ENCODE measurements at regions not wholly inside any gene's neighbourhood (a gene's known extent, or its start where the extent isn't known, plus 50 kb on each side); places are given as distances from the start of the nearest gene placed in this dataset.
"Not testable (repeated sequence)": the region's sequence is repeated elsewhere in the genome, so short reads cannot be mapped to it uniquely, and the experiment has no call there.

DNA sequence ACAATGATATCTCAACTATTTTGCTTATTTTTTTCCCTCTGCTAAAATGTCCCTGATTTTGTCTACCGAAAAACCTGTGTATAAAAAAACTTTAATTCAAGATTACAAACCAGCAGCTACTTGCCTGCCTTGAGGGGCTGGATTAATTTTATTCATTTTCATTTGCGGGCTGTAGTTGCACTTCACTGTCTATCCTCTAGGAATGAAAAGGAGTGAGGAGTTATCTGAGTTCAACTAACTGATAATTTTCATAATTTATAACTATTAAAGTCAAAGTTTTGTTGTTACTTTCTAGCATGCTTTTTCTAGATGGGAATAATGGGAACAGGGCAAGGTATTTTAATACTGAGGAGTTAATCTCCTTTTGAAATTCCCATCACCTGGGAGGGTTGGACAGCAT lies 50.3 kb upstream of the AGTPBP1 start:
- H3K27ac ChIP-seq, H3K9me3 ChIP-seq, H3K27me3 ChIP-seq, ATAC-seq, H3K4me1 ChIP-seq, H3K4me3 ChIP-seq, H3K36me3 ChIP-seq: not testable (repeated sequence)
- 65 to 80% methylated on average over 2 of the region's 2 CpGs for WGBS, 2 donors (ENCODE audit: low coverage in 1 of 2)

DNA sequence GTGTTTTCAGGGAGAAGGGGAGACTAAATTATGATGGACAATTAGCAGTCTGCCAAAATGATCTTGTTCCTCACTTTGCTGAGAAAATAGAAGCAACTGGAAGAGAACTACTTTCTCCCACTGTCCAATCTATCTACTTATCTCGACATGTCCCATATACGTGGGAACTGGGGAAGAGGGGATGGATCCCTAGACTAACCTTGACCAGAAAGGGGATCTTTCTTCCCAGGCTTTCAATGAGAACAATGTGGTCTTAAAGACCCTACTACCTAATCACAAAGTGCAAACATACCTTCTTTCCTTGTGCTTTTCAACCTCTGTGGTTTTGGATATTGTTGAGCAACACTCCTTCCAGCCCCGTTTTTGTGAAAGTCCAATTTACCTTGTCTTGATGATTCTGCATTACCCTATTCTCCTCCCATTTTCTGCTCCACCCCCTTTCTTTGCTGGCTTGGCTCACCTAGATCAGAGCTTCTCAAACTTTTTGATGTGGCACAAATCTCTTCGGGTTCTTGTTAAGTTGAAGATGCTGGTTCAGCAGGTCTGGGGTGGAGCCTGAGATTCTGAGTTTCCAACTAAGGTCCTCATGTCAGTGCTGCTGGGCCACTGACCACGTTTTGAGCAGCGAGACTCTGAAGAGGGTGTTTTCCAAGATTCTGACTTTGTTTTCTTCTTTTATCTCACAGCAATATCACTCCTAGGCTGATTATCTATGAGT lies 61.4 kb upstream of the AGTPBP1 start:
- Histone ChIP-seq H3K4me1 (peaks cover 4 to 22% (median 8%) of the 10 kb centered on the region in 3 donors), H3K27ac (peak overlapping the region in 1 of 4 donors; percentile 95)
- WGBS, 2 donors (ENCODE audit: low coverage in 1 of 2): 46 to 61% methylated on average over 4 to 6 of the region's 6 CpGs
- H3K36me3 ChIP-seq, H3K4me3 ChIP-seq, ATAC-seq, H3K9me3 ChIP-seq, H3K27me3 ChIP-seq: not testable (repeated sequence)

DNA sequence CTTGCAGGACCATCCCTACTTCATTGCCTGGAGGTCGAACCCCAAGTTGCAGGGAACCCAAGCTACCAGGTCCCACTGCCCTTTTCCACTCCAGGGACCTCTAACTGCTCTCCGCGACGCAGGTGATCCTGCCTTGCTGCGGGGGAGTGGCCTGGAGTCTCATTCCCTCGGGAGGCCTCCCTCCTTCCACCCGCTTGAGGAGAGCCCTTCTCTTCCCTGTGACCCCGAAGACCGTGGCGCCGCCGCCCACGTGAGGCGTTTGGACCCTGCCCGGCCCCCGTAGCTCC lies 63.0 kb upstream of the AGTPBP1 start:
- H3K27ac ChIP-seq: peak overlapping the region; percentile 83 to 97 (median 96)
- not testable (repeated sequence) for H3K9me3 ChIP-seq, ATAC-seq, H3K27me3 ChIP-seq
- peak; percentile 39 for TF ChIP-seq POLR2AphosphoS5 (IDR thresholded peaks at IDR 0.05)
- peaks cover 4 to 24% (median 8%) of the 10 kb centered on the region in 3 donors for H3K4me1 ChIP-seq
- H3K36me3 ChIP-seq: peaks cover 0 to 22% of the 10 kb centered on the region in 2 donors
- no CpG with 5 or more reads among the region's 16 CpGs for WGBS, 2 donors (ENCODE audit: low coverage in 1 of 2)
- H3K4me3 ChIP-seq: peak overlapping the region; percentile 72 to 97

DNA sequence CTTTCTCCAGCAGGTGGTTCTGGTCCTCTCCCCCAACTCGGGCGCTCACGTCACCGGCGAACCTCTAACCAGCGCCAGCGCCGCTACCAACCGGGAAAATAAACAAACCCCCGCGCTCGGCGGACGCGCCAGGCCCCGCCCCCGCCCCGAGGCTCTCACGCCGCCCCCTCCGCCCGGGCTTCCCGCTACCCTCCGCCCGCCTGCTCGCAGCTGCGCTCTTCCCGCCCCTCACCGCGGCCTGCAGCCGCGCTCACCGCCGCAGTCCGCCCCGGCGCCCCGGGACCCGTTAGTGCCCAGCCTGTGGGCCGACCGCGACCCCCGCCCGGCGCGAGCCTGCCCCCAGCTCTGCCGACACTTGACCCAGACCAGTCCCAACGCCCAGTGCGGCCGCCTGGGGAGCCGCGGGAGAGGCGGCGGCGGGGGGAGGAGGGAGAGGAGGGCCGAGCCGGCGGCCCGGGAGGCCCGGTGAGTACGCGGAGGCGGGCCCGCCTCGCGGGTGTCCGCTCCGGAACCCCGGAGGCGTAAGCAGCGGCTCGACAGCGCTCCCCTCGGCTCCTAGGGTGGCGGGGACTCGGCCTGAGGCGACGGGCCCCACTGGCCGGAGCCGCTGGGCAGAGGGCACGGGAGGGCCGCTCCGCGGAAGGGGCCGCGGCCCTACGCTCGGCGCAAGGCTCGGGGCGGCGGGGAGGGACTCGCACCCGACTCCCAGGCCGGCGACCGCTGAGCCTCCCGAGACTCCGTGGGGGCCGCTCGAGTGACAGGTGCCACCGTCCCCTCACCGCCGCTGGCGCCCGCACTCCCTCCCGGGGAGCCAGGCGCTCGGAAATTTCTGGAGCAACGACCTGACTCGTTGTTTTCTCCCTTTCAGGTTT lies 63.6 kb upstream of the AGTPBP1 start:
- WGBS, 2 donors (ENCODE audit: low coverage in 1 of 2): 0% methylated on average over 6 to 9 of the region's 111 CpGs
- H3K36me3 ChIP-seq: peaks cover 0 to 22% of the 10 kb centered on the region in 2 donors
- not testable (repeated sequence) for H3K27me3 ChIP-seq, H3K9me3 ChIP-seq
- peaks cover 4 to 24% (median 8%) of the 10 kb centered on the region in 3 donors for H3K4me1 ChIP-seq
- H3K4me3 ChIP-seq: peak overlapping the region; percentile 72 to 97
- TF ChIP-seq POLR2A (IDR thresholded peaks at IDR 0.05): peak; percentile 33 to 48
- TF ChIP-seq, protein P1, sequence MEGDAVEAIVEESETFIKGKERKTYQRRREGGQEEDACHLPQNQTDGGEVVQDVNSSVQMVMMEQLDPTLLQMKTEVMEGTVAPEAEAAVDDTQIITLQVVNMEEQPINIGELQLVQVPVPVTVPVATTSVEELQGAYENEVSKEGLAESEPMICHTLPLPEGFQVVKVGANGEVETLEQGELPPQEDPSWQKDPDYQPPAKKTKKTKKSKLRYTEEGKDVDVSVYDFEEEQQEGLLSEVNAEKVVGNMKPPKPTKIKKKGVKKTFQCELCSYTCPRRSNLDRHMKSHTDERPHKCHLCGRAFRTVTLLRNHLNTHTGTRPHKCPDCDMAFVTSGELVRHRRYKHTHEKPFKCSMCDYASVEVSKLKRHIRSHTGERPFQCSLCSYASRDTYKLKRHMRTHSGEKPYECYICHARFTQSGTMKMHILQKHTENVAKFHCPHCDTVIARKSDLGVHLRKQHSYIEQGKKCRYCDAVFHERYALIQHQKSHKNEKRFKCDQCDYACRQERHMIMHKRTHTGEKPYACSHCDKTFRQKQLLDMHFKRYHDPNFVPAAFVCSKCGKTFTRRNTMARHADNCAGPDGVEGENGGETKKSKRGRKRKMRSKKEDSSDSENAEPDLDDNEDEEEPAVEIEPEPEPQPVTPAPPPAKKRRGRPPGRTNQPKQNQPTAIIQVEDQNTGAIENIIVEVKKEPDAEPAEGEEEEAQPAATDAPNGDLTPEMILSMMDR (IDR thresholded peaks at IDR 0.05): peak in 1 of 4 experiments; percentile 42
- H3K27ac ChIP-seq: peak overlapping the region; percentile 83 to 97 (median 96)
- ATAC-seq: peak; percentile 91

DNA sequence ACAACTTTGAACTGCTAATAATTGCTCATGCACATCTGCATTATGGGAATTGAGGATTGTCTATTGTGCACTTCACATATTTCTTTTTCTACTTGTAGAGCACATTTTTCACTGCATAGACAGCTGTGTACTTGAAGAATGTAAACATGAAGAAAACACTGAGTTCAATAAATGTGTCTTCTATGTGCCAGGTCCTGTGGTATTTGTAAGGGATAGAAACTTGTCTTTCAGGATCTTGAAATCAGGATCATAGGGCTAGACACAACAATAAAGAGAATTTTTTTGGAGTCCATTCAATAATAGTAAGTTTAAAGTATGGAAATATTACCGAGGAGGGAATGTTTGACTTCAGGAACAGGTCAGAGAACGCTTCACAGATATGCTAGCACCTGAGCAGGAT lies 66.6 kb upstream of the AGTPBP1 start:
- WGBS, 2 donors (ENCODE audit: low coverage in 1 of 2): 78 to 94% methylated on average over 2 of the region's 2 CpGs
- not testable (repeated sequence) for H3K4me3 ChIP-seq, H3K27me3 ChIP-seq, ATAC-seq, H3K27ac ChIP-seq, H3K9me3 ChIP-seq
- peaks cover 0 to 22% of the 10 kb centered on the region in 2 donors for H3K36me3 ChIP-seq
- peaks cover 4 to 24% (median 8%) of the 10 kb centered on the region in 3 donors for H3K4me1 ChIP-seq

DNA sequence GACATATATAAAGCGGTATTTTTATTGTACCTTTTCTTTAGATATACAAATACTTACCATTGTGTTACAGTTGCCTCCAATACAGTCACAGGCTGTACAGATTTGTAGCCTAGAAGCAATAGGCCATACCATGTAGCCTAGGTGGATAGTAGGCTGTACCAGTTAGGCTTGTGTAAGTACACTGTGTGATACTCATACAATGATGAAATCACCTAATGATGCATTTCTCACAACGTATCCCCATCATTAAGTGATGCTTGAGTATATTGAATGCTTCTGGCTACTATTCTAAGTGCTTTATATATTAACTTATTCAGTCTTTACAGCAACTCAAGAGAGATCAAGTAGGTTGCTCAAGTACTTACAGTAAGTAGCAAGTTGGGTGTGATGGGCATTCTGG lies 71.6 kb upstream of the AGTPBP1 start:
- H3K4me3 ChIP-seq, ATAC-seq, H3K27me3 ChIP-seq, H3K4me1 ChIP-seq, H3K27ac ChIP-seq, H3K9me3 ChIP-seq: not testable (repeated sequence)
- WGBS, 2 donors (ENCODE audit: low coverage in 1 of 2): 95 to 100% methylated on average over 2 of the region's 2 CpGs
- H3K36me3 ChIP-seq: peaks cover 0 to 20% of the 10 kb centered on the region in 2 donors

DNA sequence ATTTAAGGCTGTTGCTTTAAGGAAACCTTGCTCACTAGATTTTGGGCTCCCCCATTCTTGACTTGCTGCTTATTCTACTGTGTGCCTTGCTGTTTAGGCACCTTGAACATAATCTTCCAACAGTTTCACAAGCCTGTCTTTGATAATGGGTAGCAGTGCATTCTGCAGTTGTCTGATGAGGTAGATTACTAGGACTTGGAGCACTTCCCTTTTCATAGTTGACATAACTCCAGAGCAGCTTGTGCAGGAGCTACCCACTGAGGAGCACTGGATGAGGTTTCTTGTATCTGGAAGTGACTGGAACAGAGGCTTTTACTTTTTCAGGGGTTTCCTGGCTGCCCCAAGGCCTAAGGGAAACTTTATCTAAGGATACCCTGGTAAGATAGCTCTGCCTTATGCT lies 73.0 kb upstream of the AGTPBP1 start:
- H3K36me3 ChIP-seq, H3K4me1 ChIP-seq, H3K27ac ChIP-seq, H3K27me3 ChIP-seq, H3K9me3 ChIP-seq, H3K4me3 ChIP-seq, ATAC-seq: not testable (repeated sequence)

DNA sequence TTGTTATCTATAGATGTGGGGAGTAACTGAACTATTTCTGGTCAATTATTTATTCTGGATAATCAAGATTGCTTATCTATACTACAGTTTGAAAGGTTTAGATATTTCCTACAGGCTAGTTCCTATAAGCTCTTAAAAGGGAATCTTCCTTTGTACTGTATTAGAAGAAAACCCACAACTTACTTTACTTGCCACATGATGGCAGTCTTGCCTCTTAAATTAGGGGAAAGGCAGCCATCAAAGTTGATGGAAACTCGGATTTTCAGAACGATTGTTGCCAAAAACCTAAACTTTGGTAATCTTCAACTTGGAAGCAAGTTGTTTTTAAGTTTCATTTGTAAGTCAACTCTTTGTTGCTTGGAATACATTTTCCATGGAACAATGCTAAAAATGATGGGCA lies 77.2 kb upstream of the AGTPBP1 start:
- whole genome bisulfite sequencing, 2 donors (ENCODE audit: low coverage in 1 of 2): 0% methylated on average over 2 of the region's 2 CpGs
- H3K27ac ChIP-seq, H3K27me3 ChIP-seq, H3K4me3 ChIP-seq, H3K4me1 ChIP-seq, H3K9me3 ChIP-seq, ATAC-seq: not testable (repeated sequence)
- H3K36me3 ChIP-seq: peaks cover 0 to 33% of the 10 kb centered on the region in 2 donors
- TF ChIP-seq, protein P1 (IDR thresholded peaks at IDR 0.05): peak in 3 of 4 experiments; percentile 43 to 63 (median 53)

DNA sequence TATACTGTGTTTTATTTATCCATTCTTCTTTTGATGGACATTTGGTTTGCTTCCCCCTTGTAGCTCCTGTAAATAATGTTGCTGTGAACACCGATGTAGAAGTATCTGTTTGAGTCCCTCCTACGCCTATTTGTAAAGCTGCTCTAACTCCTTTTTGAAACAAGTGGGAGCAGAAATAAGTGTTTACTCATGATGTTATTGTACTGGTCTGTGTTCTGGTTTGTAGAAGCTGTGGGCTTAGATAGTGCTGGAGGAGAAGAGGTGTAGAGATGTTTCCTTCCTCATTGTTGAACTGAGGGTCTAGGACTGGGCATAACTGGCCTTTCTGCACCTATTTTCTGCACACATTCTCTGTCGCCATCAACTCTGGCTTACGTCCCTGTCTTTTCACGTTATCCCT lies 78.8 kb upstream of the AGTPBP1 start:
- 58 to 82% methylated on average over 3 to 5 of the region's 5 CpGs for WGBS, 2 donors (ENCODE audit: low coverage in 1 of 2)
- not testable (repeated sequence) for H3K27me3 ChIP-seq, ATAC-seq, H3K9me3 ChIP-seq, H3K4me1 ChIP-seq, H3K27ac ChIP-seq, H3K4me3 ChIP-seq
- H3K36me3 ChIP-seq: peaks cover 0 to 37% of the 10 kb centered on the region in 2 donors

DNA sequence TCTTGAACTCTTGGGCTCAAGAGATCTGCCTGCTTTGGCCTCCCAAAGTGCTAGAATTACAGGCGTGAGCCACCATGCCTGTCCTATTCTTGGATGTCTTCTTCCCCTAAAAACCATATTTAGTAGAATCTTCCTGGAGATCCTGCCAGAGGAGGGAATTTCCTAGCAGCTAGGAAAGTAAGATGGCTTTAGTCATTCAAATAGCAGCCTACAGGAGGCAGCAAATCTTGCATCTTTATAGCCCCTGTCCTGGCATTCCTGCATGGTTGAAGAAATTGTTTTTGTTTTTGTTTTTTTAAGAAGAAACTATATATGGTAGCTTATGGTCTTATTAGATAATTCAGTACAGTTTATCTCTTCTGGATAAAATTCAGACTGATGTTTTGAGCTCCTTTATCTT lies 83.2 kb upstream of the AGTPBP1 start:
- H3K36me3 ChIP-seq: peaks cover 0 to 37% of the 10 kb centered on the region in 2 donors
- H3K27ac ChIP-seq, H3K9me3 ChIP-seq, ATAC-seq, H3K4me3 ChIP-seq, H3K27me3 ChIP-seq, H3K4me1 ChIP-seq: not testable (repeated sequence)
- 80% methylated on average over 1 of the region's 1 CpG; no CpG with 5 or more reads in 1 of the 2 donors for WGBS, 2 donors (ENCODE audit: low coverage in 1 of 2)

DNA sequence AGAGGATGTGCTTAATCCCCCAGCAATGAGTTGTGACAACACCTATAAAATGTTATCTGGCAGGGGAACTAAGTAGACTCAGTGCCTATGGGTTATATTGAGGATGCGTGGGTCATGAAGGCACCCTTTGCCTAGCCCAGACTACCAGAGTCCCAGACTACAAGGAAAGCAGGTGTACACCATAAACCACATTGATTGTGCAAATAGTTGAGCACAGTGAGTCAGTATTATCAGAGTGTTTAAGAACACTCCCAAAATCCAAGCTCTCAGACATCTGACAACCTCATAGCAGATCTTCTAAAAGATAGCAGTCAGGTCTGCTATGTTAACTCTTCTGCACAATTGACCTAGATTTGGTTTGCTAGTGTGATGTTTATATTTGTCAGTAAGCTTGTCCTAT lies 92.8 kb upstream of the AGTPBP1 start:
- 89 to 100% methylated on average over 1 of the region's 1 CpG for WGBS, 2 donors (ENCODE audit: low coverage in 1 of 2)
- not testable (repeated sequence) for H3K4me3 ChIP-seq, ATAC-seq, H3K27ac ChIP-seq, H3K27me3 ChIP-seq, H3K9me3 ChIP-seq, H3K4me1 ChIP-seq
- H3K36me3 ChIP-seq: peaks cover 0 to 39% of the 10 kb centered on the region in 2 donors
